HL-60/S4 treated with phorbol 12-myristate 13-acetate at 8.2 ng/mL for 4 days and 3 days (cell line): ENCODE measurements at regions not wholly inside any gene's neighbourhood (a gene's known extent, or its start where the extent isn't known, plus 50 kb on each side); places are given as distances from the start of the nearest gene placed in this dataset.

ENCODE experiments used
- in situ Hi-C: fragments of 300-500 bp; cut with MboI; formaldehyde crosslinking; loops from 2 replicates; pipeline ENCODE4 v1.15.0; 2022; ENCODE audit warnings: low sequenced_read_pairs

DNA sequence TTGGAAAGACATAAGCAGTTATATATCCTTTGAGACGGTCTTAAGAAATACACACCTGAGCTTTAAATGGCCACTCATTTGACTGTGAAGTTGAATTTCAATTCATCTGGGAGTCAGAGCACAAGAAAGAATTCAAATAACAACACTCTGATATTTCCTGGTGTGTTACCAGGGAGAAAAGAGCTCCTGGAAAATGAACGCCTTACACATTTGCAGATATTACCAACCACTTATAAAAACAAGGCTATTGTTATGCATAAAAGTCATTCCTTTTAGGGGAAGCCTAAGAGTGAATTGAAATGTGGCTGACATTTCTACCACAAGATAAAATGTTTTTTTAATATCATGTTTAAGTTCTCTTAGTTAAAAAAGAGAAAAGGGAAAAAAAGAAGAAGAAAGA is 229.2 kb upstream of the PLEKHG7 start:
- in situ Hi-C loops, result no loop called here

DNA sequence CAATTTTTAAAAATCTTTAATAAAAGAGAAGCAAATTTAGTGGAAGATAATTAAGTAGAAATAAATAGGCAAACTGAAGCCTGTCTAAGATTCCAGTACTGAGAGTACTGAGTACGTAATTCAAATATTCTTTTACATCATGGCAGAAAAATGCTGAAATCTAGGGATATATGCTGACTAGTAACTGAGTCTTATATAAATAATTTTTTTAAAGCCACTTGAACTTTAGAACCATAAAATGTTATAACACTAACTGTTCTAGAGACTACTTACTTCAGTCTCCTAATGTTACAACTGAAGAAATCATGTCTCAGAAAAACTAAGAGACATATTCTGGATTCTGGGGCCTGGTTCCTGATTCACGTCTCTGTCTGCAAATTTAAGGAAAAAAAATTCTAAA is 230.6 kb upstream of the PLEKHG7 start:
- in situ Hi-C loops, result no loop called here

DNA sequence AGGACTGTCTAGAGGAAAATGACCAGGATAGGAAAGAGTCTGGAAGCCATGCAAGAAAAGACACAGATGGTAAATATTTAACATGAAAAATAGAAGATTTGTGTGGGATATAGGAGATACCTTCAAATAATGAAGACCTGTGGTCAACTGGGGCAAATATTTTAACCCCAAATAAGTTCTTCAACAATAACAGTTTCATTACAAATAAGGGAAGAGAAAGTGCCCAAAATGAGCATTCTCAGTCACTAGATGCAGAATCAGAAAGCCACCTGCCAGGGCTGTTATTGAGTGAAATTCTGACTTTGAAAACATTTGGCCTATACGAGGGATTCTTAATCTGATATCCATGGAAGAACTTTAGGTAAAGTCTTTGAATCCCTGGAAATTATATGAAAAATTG is 231.2 kb upstream of the PLEKHG7 start:
- in situ Hi-C loops, result no loop called here

DNA sequence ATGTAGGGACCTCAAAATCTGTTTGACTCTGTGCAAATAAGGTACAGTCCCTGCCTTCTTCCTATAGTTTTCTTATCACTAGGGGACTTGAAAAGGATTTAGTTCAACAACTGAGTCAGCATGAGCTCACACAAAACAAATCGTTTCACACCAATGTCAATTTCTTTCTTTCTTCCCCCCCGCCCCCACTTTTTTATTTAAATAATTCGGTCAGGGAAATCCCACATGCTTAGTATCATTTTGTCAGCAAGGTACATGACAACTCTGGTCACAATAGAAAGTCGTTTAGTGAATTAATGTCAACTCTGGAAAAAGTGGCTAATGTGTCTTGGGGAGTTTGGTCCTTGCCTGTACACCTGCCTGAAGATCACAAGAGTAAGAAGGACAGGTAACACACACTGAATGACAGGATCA is 232.2 kb upstream of the PLEKHG7 start:
- in situ Hi-C loops, result no loop called here

DNA sequence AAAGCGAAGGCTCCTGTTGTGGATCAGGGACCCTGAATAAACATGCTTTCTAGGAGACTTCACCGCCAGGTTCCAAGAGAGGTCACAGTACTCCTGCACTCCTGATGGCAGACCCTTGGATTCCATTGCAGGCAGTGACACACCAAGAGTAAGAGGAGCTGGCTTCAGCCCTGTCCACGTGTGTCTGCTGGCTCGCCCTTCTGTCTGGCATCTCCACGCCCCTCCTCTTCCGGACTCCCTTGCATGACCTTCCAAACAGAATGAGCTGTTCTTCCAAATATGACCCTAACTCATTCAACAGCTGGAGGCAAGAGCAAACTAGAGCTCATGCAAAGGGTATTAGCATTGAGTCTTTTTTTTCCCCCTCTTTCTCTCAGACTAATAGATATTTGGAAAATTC is 233.0 kb upstream of the PLEKHG7 start:
- in situ Hi-C loops, result no loop called here

DNA sequence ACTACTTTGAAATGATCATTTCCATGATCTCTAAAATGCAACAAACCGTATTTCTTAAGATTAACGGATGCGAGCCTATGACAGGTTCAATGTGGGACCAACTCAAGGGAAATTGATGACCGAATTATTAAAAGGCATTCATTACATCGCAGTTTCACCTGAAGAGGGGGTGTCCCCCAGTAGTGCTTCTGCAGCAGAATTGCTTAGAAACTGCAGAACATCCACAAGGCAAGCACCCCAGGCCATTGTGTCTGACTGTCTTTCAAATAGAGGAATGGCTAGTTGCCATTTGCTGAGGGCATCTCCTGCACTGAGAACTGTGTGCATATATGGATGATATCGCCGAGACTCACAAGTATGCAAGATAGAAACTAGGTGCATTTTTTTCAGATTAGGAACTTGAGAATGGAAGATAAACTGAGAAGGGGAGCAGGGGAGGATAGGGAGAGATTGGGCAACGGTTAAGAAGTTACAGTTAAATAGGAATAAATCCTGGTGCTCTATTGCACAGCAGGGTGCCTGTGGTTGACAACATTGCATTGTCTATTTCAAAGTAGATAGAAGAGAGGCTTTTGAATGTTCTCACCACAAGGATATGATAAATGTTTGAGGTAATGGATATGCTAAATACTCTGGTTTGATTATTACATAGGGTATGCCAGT is 234.3 kb upstream of the PLEKHG7 start:
- in situ Hi-C loops, result no loop called here

DNA sequence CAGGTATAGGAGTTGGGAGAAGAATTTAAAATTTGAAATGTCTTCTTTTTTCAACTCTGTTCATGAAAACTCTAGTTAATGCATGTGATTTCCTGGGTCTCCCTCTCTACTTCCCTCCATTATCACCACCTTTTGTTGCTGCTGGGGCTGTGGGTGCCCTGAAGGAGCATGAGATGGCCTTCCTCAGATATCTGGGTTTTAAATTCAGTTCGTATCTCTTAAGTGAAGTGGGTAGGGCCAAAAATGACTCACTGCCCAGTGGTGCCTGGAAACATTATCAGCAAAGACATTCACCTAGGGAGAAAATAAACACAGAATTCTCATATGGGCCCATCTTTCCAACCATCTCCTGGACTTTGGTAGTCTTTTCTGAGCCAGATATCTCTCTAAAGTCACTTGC is 234.9 kb upstream of the PLEKHG7 start:
- in situ Hi-C loops, result no loop called here

DNA sequence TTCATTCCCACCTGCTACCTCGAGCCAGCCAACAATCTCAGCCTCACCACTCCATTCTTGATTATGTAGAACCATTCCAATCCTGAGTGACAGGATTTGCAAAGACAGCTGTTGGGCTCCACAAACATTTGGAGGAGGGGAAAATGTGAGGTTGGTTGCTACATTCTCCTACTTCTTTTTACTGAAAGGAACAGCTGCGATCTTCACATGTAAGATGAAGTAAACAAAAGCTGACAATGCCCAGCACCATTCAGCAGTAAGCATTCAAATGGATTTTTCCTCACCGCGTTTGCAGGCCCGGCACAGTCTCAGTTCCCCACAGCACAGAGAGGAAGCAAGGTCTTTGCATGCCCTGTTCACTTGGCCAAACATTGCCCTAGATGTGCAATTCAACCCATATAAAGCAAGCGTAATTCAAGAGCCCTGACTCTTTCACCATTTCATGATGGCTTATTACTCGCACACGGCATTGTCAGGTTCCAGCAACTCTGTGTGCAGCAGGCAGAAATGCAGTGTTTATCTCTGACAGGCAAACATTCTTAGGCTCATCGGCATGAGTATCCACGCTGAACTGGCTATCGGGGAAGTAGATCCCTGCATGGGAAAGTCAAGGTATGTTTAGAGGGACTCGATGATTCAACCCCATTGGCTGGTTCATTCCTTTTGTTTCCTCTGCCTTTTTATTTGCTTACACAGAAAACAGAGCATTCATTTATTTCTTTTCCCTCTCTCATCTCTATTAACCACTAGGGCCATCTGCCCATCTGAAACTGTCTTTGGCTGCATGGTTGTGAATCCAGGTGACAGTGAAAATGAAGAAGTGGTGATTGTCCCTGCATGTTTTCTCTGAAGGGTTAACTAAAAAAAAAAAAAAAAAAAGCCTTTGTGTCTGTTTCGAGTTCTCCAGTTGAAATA is 236.1 kb upstream of the PLEKHG7 start:
- in situ Hi-C loops, result no loop called here

DNA sequence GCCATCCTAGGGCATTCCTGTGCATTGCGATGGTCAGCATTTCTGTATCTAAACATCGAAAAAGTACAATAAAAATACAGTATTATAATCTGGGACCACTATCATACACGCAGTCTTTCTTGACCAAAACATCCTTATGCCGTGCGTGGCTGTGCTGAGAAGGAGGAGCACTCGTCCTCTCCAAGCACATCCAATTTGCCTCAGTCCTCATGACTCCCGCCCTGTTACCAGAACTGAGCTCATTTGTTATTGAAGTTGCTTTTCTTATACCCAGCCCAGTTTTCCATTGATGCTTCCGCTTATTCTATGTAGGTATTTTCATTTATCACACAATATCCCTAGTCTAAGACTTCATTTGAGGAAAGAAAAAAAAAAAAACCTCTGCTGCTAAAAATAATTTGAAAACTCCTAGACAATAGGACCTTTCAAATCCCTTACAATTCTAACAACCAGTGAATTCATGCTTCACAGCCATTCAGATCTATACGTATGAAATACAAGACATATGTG is 236.9 kb upstream of the PLEKHG7 start:
- in situ Hi-C loops, result no loop called here

DNA sequence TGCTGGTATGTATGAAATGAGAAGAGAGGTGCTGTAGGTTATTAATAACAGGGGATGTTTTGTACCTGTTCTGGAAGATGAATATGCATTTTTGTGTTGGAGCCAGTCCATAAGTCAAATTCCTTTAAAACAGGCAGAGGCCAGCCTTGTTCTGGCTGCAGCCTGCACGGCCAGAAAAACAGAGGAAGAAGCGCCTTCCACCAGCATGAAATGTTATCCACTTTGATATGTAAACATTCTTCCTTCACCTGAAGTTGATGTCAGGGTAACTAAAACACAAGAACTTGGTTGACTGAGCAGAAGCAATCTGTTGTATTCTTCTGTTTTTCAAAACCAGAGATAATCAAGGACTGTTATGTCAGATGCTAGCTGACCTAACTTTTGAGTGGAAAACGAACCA is 237.9 kb upstream of the PLEKHG7 start:
- in situ Hi-C loops, result no loop called here

DNA sequence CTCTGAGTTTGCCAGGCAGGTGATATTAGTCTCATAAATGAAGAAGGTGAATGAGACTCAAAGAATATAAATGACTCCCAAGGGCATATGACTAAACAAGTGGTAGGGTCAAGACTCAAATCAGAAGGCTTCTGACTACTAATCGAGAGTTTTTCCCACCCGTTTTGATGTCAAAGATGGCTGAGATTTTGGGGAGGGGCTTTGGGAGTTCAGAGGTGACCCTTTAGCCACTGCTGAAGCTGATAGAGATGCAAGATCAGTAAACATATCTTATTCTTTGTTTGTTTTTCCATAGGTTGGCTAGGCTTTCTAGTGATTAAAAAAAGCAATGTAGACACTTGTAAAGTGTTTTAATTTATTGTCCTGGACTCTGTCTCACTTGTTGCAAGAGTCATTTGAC is 239.6 kb upstream of the PLEKHG7 start:
- in situ Hi-C loops, result no loop called here

DNA sequence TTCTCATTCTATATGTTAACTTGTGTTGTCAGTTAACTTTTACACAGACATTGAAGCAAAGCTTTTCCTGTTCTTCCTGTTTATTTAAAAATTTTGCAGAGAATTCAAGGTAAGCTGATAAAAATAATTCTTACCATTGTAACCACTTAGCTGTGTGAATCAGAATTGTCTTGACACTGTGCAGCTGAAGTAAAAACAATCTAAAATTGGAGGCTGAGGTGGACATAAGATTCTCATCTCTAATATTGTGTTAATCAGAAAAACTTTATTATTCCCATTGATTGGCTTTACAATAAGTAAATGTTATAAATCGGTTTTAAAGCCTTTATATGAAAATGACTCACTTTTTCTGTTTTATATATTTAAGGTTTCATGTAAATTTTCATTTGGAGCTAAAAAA is 240.3 kb upstream of the PLEKHG7 start:
- in situ Hi-C loops, result no loop called here

DNA sequence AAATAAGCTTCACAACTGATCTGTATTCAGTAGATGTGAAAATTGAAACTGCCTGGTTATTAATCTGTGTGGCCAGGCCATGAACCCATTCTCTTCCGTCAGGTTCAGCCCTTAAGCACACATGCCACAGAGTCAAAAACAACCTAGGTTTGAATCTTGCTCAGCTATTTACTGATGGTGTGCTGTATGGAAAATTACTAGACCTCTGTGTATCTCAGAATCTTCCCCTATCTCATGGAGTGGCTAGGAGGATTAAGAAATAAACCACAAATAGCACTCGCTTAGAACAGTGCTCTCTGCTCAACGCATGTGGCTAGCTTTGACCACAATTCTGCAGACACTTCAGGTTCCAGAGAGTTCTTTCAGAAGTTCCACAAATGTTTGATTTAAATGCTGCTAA is 240.7 kb upstream of the PLEKHG7 start:
- in situ Hi-C loops, result no loop called here

DNA sequence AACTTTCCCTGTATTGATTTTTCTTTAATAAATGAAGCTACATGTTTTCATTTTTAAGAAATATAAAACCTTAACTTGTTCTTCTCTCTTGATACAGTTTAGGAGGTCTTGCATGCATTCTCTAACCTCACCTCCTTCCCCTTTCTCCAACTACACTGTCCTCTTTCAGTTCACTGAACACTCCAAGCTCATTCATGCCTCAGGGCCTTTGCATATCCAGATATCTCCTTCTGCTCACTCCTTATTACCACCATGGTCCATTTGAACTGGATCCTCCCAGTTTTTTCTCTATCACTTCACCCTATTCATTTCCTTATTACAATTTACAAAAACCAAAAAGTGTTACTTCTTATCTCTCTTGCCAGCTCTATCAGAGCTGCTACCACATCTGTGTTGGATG is 242.9 kb upstream of the PLEKHG7 start:
- in situ Hi-C loops, result no loop called here

DNA sequence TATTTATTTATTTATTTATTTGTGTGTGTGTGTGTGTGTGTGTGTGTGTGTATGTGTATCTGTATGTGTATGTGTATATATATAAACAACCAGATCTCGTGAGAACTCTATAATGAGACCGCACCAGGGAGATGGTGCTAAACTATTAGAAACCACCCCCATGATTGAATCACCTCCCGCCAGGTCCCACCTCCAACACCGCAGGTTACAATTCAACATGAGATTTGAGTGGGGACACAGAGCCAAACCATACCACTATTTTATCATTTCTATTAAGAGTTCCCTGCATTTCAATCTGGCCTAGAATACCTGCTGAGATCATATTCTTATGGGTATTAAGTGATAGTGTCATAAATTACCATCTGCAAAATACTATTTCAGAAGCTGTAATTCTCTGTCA is 243.8 kb upstream of the PLEKHG7 start:
- in situ Hi-C loops, result no loop called here

DNA sequence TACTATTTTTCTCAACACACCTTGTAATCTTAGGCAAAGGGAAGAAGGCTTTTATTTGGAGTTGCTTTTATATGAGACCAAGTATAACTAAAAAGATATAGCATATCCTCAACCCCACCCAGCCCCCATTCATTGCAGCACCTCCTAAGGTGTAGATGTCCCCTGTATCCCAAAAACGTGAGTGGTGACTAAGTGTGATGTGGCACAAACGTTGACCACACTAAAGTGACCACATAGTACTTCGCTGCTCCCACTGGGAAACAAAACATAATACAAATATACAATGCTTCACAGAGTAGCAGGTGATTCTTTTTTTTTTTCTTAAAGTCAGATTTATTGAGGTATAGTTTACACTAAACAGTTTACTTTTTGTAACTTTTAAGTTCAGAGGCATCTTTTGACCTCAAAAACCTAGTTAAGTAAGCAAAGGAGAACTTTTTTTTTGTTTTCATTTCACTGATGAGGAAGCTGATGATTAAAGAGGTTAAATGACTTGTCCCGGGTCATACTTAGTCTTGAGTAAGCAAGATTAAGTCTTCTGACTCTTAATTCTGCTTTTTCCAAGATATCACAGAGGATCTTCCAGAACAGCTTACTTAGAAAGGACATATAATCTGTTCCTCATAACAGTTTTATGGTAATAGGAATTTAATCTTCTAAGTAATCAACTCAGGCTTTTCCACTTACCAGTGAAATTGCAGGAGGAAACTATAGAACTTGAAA is 245.2 kb upstream of the PLEKHG7 start:
- in situ Hi-C loops, result no loop called here

DNA sequence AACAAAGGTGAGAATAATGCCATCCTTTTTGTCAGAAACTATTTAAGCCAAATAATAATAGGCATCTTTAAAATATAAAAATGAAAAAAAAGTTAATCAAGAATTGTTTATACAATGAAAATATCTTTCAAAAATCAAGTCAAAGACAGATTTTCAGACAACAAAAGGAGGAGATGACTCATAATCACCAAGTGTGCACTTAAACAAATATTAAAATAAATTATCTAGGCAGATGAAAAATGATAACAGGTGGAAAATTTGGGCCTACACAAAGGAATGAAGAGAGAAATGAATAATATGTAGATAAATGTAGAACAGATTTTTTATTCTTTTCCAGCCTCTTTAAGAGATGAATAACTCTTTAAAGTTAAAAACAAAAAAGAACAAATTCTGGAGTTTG is 250.0 kb upstream of the PLEKHG7 start:
- in situ Hi-C loops, result no loop called here

DNA sequence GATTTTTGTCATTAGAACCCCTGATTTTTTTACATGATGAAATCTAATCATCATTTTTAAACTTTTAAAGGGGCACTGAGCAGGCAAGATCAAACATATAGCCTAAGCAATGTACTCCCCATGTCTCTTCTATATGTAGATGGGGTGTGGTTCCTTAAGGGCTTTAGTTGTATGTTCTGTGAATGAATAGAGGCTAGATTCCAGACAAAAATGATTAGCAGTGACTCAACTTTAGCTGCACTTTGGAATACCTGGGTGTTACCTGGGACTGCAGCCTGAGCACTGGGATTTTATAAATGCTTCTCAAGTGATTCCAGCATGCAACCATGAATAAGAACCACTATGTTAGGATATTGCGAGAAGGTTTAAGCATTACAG is 256.7 kb upstream of the PLEKHG7 start:
- in situ Hi-C loops, result no loop called here

DNA sequence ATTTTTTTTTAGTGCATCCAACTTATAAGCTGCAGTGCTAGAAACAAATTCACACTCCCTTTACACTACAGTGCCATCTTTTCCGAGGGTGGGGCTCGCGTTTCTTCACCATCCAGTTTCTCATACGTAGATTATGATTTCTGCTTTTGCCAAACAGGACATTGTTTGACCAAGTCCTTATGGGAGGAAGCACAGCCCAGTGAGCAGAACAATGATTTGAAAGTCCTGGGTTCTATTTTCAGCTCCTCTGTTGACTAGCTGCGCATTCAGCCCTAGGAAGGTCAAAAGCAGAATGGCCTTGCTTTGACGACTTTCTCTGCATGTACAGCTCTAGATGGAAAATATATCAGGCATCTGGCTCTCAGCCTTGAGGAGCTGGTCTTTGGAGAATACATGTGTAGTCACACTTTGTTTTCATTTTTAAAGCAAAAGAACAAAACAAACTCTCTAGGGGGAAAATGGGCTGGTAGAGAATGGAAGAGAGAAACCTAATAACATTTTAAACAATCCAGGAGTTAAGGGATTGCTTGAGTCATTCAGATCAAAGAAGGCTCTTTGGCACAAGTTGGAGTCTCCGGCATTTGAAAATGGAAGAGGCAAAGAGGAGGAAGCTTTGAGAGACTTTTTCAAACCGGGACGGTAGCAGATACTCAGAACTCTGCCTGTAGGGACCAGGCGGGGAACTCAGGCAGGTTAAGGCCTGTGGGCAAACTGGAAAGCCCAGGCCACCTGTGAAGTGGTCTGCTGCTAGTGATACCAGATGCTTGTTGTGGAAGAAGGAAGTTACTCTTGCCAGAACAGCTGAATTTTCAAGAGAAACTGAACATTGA is 257.3 kb upstream of the PLEKHG7 start:
- in situ Hi-C loops, result no loop called here

DNA sequence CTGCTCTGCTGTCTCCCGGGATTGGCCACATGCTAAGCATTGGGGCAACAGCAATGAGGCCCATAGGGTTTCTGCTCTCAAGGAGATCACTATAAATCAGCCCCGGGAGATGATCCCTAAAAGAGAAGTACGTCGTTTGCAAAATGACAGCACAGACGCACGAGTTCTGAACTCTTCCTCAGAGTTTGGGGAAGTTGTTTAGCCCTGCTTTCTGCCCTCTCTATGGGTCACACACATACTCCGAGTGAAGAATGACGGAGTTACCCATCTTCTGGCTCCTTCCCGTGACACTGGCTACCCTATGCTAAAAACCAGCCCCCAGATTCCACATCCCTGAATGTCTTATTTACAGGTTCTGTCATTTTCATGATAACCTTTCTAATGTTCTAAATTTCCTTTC is 258.0 kb upstream of the PLEKHG7 start:
- in situ Hi-C loops, result no loop called here

DNA sequence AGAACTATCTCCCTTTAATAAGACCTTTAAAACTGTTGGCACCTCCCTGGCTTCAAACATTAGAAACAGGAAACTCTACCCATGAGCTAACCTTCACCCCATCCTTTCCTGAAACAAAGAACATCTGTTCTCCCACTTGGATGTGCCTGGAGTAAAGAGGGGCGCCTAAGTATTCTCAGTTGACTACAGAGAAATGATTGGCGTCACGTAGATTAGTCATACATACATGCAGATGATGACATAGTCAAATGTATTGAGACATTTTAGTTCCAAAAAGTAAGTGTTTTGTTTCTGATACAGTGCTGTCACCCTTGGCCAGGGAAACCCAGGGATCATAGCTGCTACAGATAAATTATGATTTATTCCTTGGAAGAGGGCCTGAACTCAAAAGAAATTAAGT is 260.0 kb upstream of the PLEKHG7 start:
- in situ Hi-C loops, result no loop called here
